ENCODE measurements at regions not wholly inside any gene's neighbourhood (a gene's known extent, or its start where the extent isn't known, plus 50 kb on each side); places are given as distances from the start of the nearest gene placed in this dataset.
A peak's percentile ranks its signal among the peaks of the same experiment; 100 is the strongest.

DNA sequence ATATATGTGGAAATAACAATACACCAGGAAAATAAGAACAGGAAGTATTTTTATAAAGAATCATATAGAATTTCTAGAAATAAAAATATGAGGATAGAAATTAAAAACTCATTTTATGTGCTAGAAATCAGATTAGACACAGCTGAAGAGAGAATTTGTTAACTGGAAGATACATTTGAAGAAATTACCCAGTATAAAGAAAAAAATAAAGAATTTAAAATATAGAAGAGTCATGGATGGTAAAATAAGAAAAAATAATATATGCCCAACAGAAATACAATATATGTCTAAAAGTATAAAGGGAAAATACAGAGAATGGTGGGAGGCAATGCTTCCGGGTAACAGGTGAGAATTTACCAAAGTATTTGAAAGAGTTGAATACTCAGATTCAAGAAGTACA lies 539.9 kb downstream of the NR4A2 start:
- no peak for TF ChIP-seq CTCF (IDR thresholded peaks at IDR 0.05)
- intact Hi-C loops (cut with DNase I): no loop called here
- Histone ChIP-seq H3K36me3 (no peaks in the 10 kb centered on the region), H3K4me3 (no peak overlapping the region), H3K9me3 (peaks cover 16% of the 10 kb centered on the region), H3K27ac (no peak overlapping the region), H3K27me3 (no peaks in the 10 kb centered on the region), H3K4me1 (no peaks in the 10 kb centered on the region)
- no peak for ATAC-seq
- DNase-seq: no peak

DNA sequence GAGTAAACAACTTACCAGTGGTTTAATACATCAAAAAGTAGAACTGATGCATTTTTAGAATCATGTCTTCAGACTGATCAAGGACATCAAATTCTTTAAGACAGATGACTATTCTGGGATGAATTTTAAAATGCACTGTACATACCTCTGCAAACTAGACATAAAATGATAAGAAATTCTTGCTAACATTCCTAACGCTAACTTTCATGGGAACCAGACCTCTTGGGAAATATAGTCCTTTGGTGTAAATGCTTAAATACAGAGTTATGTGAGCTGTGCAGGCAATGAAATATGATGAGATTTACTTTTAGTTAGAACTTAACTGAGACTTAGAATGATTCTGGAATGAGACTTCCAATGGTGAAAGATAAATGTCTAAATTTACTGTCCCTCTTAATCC lies 562.0 kb downstream of the NR4A2 start:
- Histone ChIP-seq H3K27me3 (no peaks in the 10 kb centered on the region), H3K27ac (no peak overlapping the region), H3K4me3 (no peak overlapping the region), H3K9me3 (no peaks in the 10 kb centered on the region), H3K36me3 (no peaks in the 10 kb centered on the region), H3K4me1 (no peaks in the 10 kb centered on the region)
- intact Hi-C loops (cut with DNase I): no loop called here
- TF ChIP-seq CTCF (IDR thresholded peaks at IDR 0.05): no peak
- no peak for ATAC-seq
- DNase-seq: no peak

- TF ChIP-seq CTCF (IDR thresholded peaks at IDR 0.05): no peak
- no peak overlapping the region for H3K4me3 ChIP-seq
- no peaks in the 10 kb centered on the region for H3K4me1 ChIP-seq
- no peak overlapping the region for H3K27ac ChIP-seq
- DNase-seq: no peak
- H3K9me3 ChIP-seq: no peaks in the 10 kb centered on the region
- H3K36me3 ChIP-seq: no peaks in the 10 kb centered on the region
- H3K27me3 ChIP-seq: no peaks in the 10 kb centered on the region
- intact Hi-C loops (cut with DNase I): no loop called here
- no peak for ATAC-seq
Measured at GRCh38 chr2:155766342-155767115, 566.0 kb downstream of the NR4A2 start.

DNA sequence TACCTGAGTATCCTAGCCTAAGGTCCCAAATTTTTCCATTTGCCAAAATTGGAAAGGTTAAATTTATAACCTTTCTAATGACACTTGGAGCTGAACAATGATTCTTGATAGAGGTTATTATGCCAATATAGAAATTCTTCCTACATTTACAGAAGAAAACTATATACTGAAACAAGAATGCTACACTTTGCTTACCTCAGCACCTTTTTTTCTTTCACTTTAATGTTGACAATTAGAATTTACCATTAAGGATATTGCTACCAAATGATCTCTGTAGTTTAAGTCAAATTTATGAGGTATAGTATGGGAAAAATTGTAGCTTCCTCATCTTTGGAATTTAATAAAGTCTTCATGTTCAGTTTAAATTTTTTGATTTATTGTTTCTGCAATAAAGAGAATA lies 577.0 kb downstream of the NR4A2 start:
- ATAC-seq (no peak), DNase-seq (no peak)
- no peak overlapping the region for H3K27ac ChIP-seq
- no peak for TF ChIP-seq CTCF (IDR thresholded peaks at IDR 0.05)
- no peaks in the 10 kb centered on the region for H3K4me1 ChIP-seq
- no peaks in the 10 kb centered on the region for H3K9me3 ChIP-seq
- no peaks in the 10 kb centered on the region for H3K27me3 ChIP-seq
- no peaks in the 10 kb centered on the region for H3K36me3 ChIP-seq
- intact Hi-C loops (cut with DNase I): no loop called here
- H3K4me3 ChIP-seq: no peak overlapping the region

DNA sequence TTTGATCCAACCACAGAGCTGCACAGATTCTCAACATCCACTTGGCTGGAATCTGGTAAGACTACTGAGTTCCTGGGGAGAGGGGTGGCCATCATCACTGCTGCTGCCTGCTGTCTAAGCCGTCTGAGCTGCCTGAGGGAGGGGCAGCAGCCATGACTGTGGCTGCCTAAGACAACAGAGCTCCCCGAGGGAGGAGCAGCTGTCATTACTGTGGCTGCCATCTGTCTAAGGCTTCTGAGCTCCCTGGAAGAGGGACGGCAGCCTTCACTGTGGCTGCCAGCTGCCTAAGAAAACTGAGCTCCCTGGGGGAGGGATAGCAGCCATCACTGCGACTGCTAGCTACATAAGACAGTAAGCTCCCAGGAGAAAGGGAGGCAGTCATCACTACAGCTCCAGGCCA lies 584.4 kb downstream of the NR4A2 start:
- H3K36me3 ChIP-seq: no peaks in the 10 kb centered on the region
- H3K4me1 ChIP-seq: no peaks in the 10 kb centered on the region
- DNase-seq (no peak), ATAC-seq (peak; percentile 20)
- no peak for TF ChIP-seq CTCF (IDR thresholded peaks at IDR 0.05)
- H3K27ac ChIP-seq: no peak overlapping the region
- no peak overlapping the region for H3K4me3 ChIP-seq
- intact Hi-C loops (cut with DNase I): no loop called here
- H3K27me3 ChIP-seq: no peaks in the 10 kb centered on the region
- H3K9me3 ChIP-seq: no peaks in the 10 kb centered on the region

GRCh38 chr2:155747531-155747930 lies 585.0 kb downstream of the NR4A2 start:
- no peak overlapping the region for H3K27ac ChIP-seq
- H3K4me1 ChIP-seq: no peaks in the 10 kb centered on the region
- TF ChIP-seq CTCF (IDR thresholded peaks at IDR 0.05): no peak
- no peaks in the 10 kb centered on the region for H3K9me3 ChIP-seq
- no peak overlapping the region for H3K4me3 ChIP-seq
- ATAC-seq: no peak
- no peaks in the 10 kb centered on the region for H3K27me3 ChIP-seq
- H3K36me3 ChIP-seq: no peaks in the 10 kb centered on the region
- intact Hi-C loops (cut with DNase I): no loop called here
- DNase-seq: no peak

Data from upper lobe of right lung (tissue), 1 donor.